ENCODE measurements at regions not wholly inside any gene's neighbourhood (a gene's known extent, or its start where the extent isn't known, plus 50 kb on each side); places are given as distances from the start of the nearest gene placed in this dataset.

- TF ChIP-seq MAZ (IDR thresholded peaks at IDR 0.05; ENCODE audit: borderline replicate concordance, low read depth, low read length), result no peak
- no peak for TF ChIP-seq POLR2A (IDR thresholded peaks at IDR 0.05; ENCODE audit: low read length)
- no peak for TF ChIP-seq CTCF (IDR thresholded peaks at IDR 0.05)
- no peak for TF ChIP-seq HMGXB4 (CRISPR knock-in tag; IDR thresholded peaks at IDR 0.05; ENCODE audit: borderline replicate concordance)
- TF ChIP-seq BHLHE40 (IDR thresholded peaks at IDR 0.05; ENCODE audit: low read depth, low read length), result no peak
- no peak for TF ChIP-seq EP300 (IDR thresholded peaks at IDR 0.05)
- no peak for TF ChIP-seq ESRRA (IDR thresholded peaks at IDR 0.05; ENCODE audit: borderline replicate concordance, low read length)
- no peak for TF ChIP-seq SMC3 (IDR thresholded peaks at IDR 0.05)
- TF ChIP-seq REST (IDR thresholded peaks at IDR 0.05), result no peak
- TF ChIP-seq EHMT2 (IDR thresholded peaks at IDR 0.05; ENCODE audit: low read depth), result no peak
- no peak for TF ChIP-seq HES2 (IDR thresholded peaks at IDR 0.05)
- no peak for TF ChIP-seq SREBF2 (IDR thresholded peaks at IDR 0.05)
- no peak for TF ChIP-seq NR3C1 (IDR thresholded peaks at IDR 0.05)
These were observed 166.7 kb upstream of the ZNF521 start for GRCh38 chr18:25518716-25519053.

All from A549 (cell line).